K562 (cell line): ENCODE measurements at regions not wholly inside any gene's neighbourhood (a gene's known extent, or its start where the extent isn't known, plus 50 kb on each side); places are given as distances from the start of the nearest gene placed in this dataset.

Experiments used
- ATAC-seq: fragments of 200-7000 bp; cut with Tn5 transposase; 3 replicates; pipeline ENCODE4 v1.9.1; 2020; ENCODE audit warnings: moderate library complexity
- BruUV-seq: library from RNA; stranded (reverse); fragments of 400-500 nt; replicated peaks from 2 replicates; lab custom pipeline; 2021; lab: Mats Ljungman, UMichigan
- CTCF ChIA-PET: fragments of 300-600 bp; formaldehyde crosslinking; extraction: SDS; loops from one replicate; lab custom pipeline; 2021; ENCODE audit warnings: low intra/inter-chr PET ratio; lab: Yijun Ruan, JAX
- POLR2A ChIA-PET: fragments of 300-600, 350-650 bp; sonication (Branson Sonifier 250); formaldehyde crosslinking; extraction: SDS; loops from one replicate; lab custom pipeline; 2021; ENCODE audit warnings: antibody characterized with exemption, inconsistent platforms; lab: Yijun Ruan, JAX
- DNase-seq, 4 experiments: peaks; one replicate each; pipeline versions ENCODE4 v3.0.0 to v3.0.0-alpha.2; 2011 to 2018; ENCODE audit warnings: low spot score in 3 of 4, mixed read lengths in 3 of 4; ENCODE audit errors: extremely low read depth in 1 of 4
- FAIRE-seq: peaks from 2 replicates; lab custom pipeline; 2011; peaks lifted over from hg19 to GRCh38; lab: Jason Lieb, UNC
- H2AFZ ChIP-seq: 2 replicates; pipeline ENCODE4 v1.6.0; 2011; ENCODE audit warnings: low read depth, low read length, control low read depth, inconsistent platforms
- H3K27ac ChIP-seq: fragments of 200-600 bp; 3 replicates; pipeline ENCODE4 v1.8.0; 2011; ENCODE audit warnings: low read depth, mild to moderate bottlenecking, control low read depth, inconsistent platforms, low read length, moderate library complexity, mixed read lengths; ENCODE audit errors: extremely low read depth
- H3K27me3 ChIP-seq, 2 experiments: fragments of 300-600 bp in 1 of 2; 2 replicates in 1 of 2; 3 replicates in 1 of 2; pipeline versions ENCODE4 v1.6.0 to v1.8.0; 2011; ENCODE audit warnings: inconsistent platforms in 2 of 2, low read length in 2 of 2, mild to moderate bottlenecking in 1 of 2, mixed read lengths in 1 of 2, moderate library complexity in 1 of 2; ENCODE audit not compliant: control insufficient read depth in 2 of 2, insufficient read depth in 2 of 2
- H3K36me3 ChIP-seq: fragments of 300-600 bp; 3 replicates; pipeline ENCODE4 v1.8.0; 2011; ENCODE audit warnings: mild to moderate bottlenecking, low read length, inconsistent platforms; ENCODE audit not compliant: control insufficient read depth, insufficient read depth
- H3K4me1 ChIP-seq, 2 experiments: fragments of 200-600 bp in 1 of 2; replicated peaks in 1 of 2; 2 replicates in 1 of 2; 3 replicates in 1 of 2; pipeline versions ENCODE4 v1.5.1 to v1.8.0; 2011; ENCODE audit warnings: inconsistent platforms in 2 of 2, low read length in 2 of 2, mild to moderate bottlenecking in 1 of 2, mixed read lengths in 1 of 2, moderate library complexity in 1 of 2; ENCODE audit not compliant: control insufficient read depth in 2 of 2, insufficient read depth in 2 of 2
- H3K4me2 ChIP-seq: 2 replicates; pipeline ENCODE4 v1.6.1; 2011; ENCODE audit warnings: low read length, control low read depth, inconsistent platforms, mixed read lengths; ENCODE audit not compliant: insufficient read depth
- H3K4me3 ChIP-seq: fragments of 200-600 bp; sonication (generic), shearing (Covaris generic); 2 replicates; pipeline ENCODE4 v1.5.1; 2016; ENCODE audit warnings: control low read depth, inconsistent platforms
- H3K79me2 ChIP-seq: fragments of 200-600 bp; 3 replicates; pipeline ENCODE4 v1.8.0; 2011; ENCODE audit warnings: low read length, inconsistent platforms; ENCODE audit not compliant: control insufficient read depth, insufficient read depth
- H3K9ac ChIP-seq, 2 experiments: 2 replicates each; pipeline versions ENCODE4 v1.6.0 to v1.6.1; 2011; ENCODE audit warnings: low read depth in 2 of 2, low read length in 2 of 2, control low read depth in 1 of 2, inconsistent platforms in 1 of 2, mild to moderate bottlenecking in 1 of 2, mixed read lengths in 1 of 2; ENCODE audit not compliant: insufficient read depth in 1 of 2
- H3K9me1 ChIP-seq: one replicate; pipeline ENCODE4 v1.6.0; 2011; ENCODE audit warnings: inconsistent platforms, mild to moderate bottlenecking, low read length, moderate library complexity; ENCODE audit not compliant: control insufficient read depth, insufficient read depth
- H3K9me3 ChIP-seq: replicated peaks from 2 replicates; pipeline ENCODE4 v1.5.1; 2011; ENCODE audit warnings: low read depth, low read length, inconsistent platforms; ENCODE audit not compliant: control insufficient read depth, insufficient read depth
- H4K20me1 ChIP-seq: replicated peaks from 2 replicates; pipeline ENCODE4 v1.6.1; 2011; ENCODE audit warnings: low read length, inconsistent platforms, mixed read lengths; ENCODE audit not compliant: control insufficient read depth, insufficient read depth
- BDP1 ChIP-seq: IDR thresholded peaks from 3 replicates; pipeline ENCODE4 v1.6.1; 2011; ENCODE audit not compliant: insufficient read length, insufficient read depth
- FUS ChIP-seq: fragments of 200-400 bp; formaldehyde crosslinking; optimal IDR thresholded peaks from 2 replicates; pipeline ENCODE3; 2017; ENCODE audit warnings: low read depth, low read length
- GTF2F1 ChIP-seq: IDR thresholded peaks from 2 replicates; pipeline ENCODE4 v1.6.1; 2011; ENCODE audit warnings: low read depth, low read length, improper control_type of control experiment
- IFI16 ChIP-seq: fragments of 250-450 bp; sonication (Bioruptor Pico); IDR thresholded peaks from 2 replicates; pipeline ENCODE4 v2.1.2; 2022; ENCODE audit warnings: mild to moderate bottlenecking, inconsistent platforms
- MECOM ChIP-seq: fragments of 250-450 bp; sonication (Bioruptor Pico); IDR thresholded peaks from 2 replicates; pipeline ENCODE4 v1.8.0; 2022; ENCODE audit warnings: inconsistent platforms
- MEF2A ChIP-seq: IDR thresholded peaks from 2 replicates; pipeline ENCODE4 v1.6.1; 2011; ENCODE audit warnings: low read depth, mild to moderate bottlenecking, low read length, moderate library complexity; ENCODE audit not compliant: control insufficient read depth
- NCOR1 ChIP-seq: fragments of 450-650 bp; IDR thresholded peaks from 2 replicates; pipeline ENCODE4 v1.6.1; 2016; ENCODE audit warnings: mild to moderate bottlenecking, moderate library complexity
- PCBP1 ChIP-seq: fragments of 200-400 bp; formaldehyde crosslinking; IDR thresholded peaks from 2 replicates; pipeline ENCODE4 v1.6.1; 2018; ENCODE audit warnings: mild to moderate bottlenecking, low read depth, low read length; ENCODE audit not compliant: poor library complexity, severe bottlenecking
- PCBP2 ChIP-seq: fragments of 200-400 bp; formaldehyde crosslinking; IDR thresholded peaks from 2 replicates; pipeline ENCODE4 v1.6.1; 2018; ENCODE audit warnings: low read length, low read depth, mild to moderate bottlenecking, moderate library complexity; ENCODE audit not compliant: poor library complexity, severe bottlenecking
- PTBP1 ChIP-seq: fragments of 200-400 bp; formaldehyde crosslinking; IDR thresholded peaks from 2 replicates; pipeline ENCODE4 v1.6.1; 2017; ENCODE audit warnings: low read depth, low read length
- TAF15 ChIP-seq: fragments of 200-400 bp; formaldehyde crosslinking; IDR thresholded peaks from 2 replicates; pipeline ENCODE4 v1.6.1; 2017; ENCODE audit warnings: mild to moderate bottlenecking, low read depth, low read length, moderate library complexity
- UBTF ChIP-seq, 2 experiments: IDR thresholded peaks; 2 replicates each; pipeline ENCODE4 v1.6.1; 2012; ENCODE audit warnings: improper control_type of control experiment in 2 of 2, low read depth in 2 of 2, low read length in 2 of 2, borderline replicate concordance in 1 of 2
- YBX1 ChIP-seq: fragments of 450-650 bp; IDR thresholded peaks from 2 replicates; pipeline ENCODE4 v1.7.1; 2016; ENCODE audit warnings: mild to moderate bottlenecking
- WGBS: fragments of 100-300 bp; shearing (Covaris generic); methylation state at CpG from one replicate; pipeline ENCODE4 v1.1.6; 2016; ENCODE audit warnings: low coverage, mixed read lengths; ENCODE audit not compliant: insufficient coverage; ENCODE audit errors: missing lambda C conversion rate; 5-methylcytosine and 5-hydroxymethylcytosine counted together
- in situ Hi-C: fragments of 300-500 bp; cut with MboI; formaldehyde crosslinking; loops from 4 replicates; pipeline ENCODE4 v1.15.0; 2018; ENCODE audit warnings: inconsistent platforms, mixed read lengths
- intact Hi-C: fragments of 100-400 bp; cut with micrococcal nuclease; formaldehyde crosslinking; loops from 2 replicates; pipeline ENCODE4 v1.14.2; 2022
- TF ChIP-seq, protein P1 (sequence below): fragments of 450-650 bp; formaldehyde crosslinking; IDR thresholded peaks from 2 replicates; pipeline ENCODE4 v1.4.0; 2022; ENCODE audit warnings: mild to moderate bottlenecking, moderate library complexity
- TF ChIP-seq, protein P2 (sequence below): fragments of 200-800 bp; sonication (Bioruptor generic); IDR thresholded peaks from 2 replicates; pipeline ENCODE4 v1.6.1; 2016; ENCODE audit warnings: missing genetic modification characterization, missing compliant biosample characterization

- DNase-seq (no peak), ATAC-seq (no peak), FAIRE-seq (no peak)
- H3K9me1 ChIP-seq = no peaks in the 10 kb centered on the region
- in situ Hi-C loops = loop anchor here (10.0 kb wide), 2 partner anchors 198 to 582 kb away; no protein-coding TSS in a partner anchor
- H3K36me3 ChIP-seq = no peaks in the 10 kb centered on the region
- H3K9ac ChIP-seq = no peak overlapping the region
- intact Hi-C loops = loop anchor here (5.0 kb wide), 1 partner anchor 605 kb away; no protein-coding TSS in a partner anchor
- 2% methylated on average over 11 of the region's 11 CpGs for WGBS
- no peak overlapping the region for H3K4me3 ChIP-seq
- no peaks in the 10 kb centered on the region for H3K9me3 ChIP-seq
- POLR2A ChIA-PET = interaction anchor here (0.6 to 1.4 kb wide), 2 partner anchors 11 to 15 kb away, joined by 3 to 4 read pairs; no protein-coding TSS in a partner anchor
- no peaks in the 10 kb centered on the region for H4K20me1 ChIP-seq
- H3K4me1 ChIP-seq = no peaks in the 10 kb centered on the region
- no TSS peak for BruUV-seq
- no peaks in the 10 kb centered on the region for H3K79me2 ChIP-seq
- H2AFZ ChIP-seq = no peak overlapping the region
- H3K27me3 ChIP-seq = peaks cover 28 to 46% of the 10 kb centered on the region in 2 experiments
- CTCF ChIA-PET = no interaction called here
- no peak overlapping the region for H3K4me2 ChIP-seq
- no peak overlapping the region for H3K27ac ChIP-seq
- TF ChIP-seq PTBP1 (no peak), PCBP2 (no peak), MECOM (CRISPR knock-in tag) (no peak), GTF2F1 (no peak), MEF2A (no peak), FUS (no peak), BDP1 (no peak), PCBP1 (no peak), TAF15 (no peak), YBX1 (no peak), IFI16 (no peak), NCOR1 (no peak), UBTF (IDR thresholded peaks at IDR 0.05; ENCODE audit: borderline replicate concordance in 1 of 2, low read depth in 2 of 2, low read length in 2 of 2) (no peak)
- TF ChIP-seq, protein P1, sequence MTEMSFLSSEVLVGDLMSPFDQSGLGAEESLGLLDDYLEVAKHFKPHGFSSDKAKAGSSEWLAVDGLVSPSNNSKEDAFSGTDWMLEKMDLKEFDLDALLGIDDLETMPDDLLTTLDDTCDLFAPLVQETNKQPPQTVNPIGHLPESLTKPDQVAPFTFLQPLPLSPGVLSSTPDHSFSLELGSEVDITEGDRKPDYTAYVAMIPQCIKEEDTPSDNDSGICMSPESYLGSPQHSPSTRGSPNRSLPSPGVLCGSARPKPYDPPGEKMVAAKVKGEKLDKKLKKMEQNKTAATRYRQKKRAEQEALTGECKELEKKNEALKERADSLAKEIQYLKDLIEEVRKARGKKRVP (CRISPR knock-in tag) = no peak
- TF ChIP-seq, protein P2, sequence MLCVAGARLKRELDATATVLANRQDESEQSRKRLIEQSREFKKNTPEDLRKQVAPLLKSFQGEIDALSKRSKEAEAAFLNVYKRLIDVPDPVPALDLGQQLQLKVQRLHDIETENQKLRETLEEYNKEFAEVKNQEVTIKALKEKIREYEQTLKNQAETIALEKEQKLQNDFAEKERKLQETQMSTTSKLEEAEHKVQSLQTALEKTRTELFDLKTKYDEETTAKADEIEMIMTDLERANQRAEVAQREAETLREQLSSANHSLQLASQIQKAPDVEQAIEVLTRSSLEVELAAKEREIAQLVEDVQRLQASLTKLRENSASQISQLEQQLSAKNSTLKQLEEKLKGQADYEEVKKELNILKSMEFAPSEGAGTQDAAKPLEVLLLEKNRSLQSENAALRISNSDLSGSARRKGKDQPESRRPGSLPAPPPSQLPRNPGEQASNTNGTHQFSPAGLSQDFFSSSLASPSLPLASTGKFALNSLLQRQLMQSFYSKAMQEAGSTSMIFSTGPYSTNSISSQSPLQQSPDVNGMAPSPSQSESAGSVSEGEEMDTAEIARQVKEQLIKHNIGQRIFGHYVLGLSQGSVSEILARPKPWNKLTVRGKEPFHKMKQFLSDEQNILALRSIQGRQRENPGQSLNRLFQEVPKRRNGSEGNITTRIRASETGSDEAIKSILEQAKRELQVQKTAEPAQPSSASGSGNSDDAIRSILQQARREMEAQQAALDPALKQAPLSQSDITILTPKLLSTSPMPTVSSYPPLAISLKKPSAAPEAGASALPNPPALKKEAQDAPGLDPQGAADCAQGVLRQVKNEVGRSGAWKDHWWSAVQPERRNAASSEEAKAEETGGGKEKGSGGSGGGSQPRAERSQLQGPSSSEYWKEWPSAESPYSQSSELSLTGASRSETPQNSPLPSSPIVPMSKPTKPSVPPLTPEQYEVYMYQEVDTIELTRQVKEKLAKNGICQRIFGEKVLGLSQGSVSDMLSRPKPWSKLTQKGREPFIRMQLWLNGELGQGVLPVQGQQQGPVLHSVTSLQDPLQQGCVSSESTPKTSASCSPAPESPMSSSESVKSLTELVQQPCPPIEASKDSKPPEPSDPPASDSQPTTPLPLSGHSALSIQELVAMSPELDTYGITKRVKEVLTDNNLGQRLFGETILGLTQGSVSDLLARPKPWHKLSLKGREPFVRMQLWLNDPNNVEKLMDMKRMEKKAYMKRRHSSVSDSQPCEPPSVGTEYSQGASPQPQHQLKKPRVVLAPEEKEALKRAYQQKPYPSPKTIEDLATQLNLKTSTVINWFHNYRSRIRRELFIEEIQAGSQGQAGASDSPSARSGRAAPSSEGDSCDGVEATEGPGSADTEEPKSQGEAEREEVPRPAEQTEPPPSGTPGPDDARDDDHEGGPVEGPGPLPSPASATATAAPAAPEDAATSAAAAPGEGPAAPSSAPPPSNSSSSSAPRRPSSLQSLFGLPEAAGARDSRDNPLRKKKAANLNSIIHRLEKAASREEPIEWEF = no peak
Observed at GRCh38 chr6:792662-793061, 99.7 kb upstream of the EXOC2 start.
